H1 (cell line): ENCODE measurements at regions not wholly inside any gene's neighbourhood (a gene's known extent, or its start where the extent isn't known, plus 50 kb on each side); places are given as distances from the start of the nearest gene placed in this dataset.

Experiments
- CTCF ChIA-PET: fragments of 300-600 bp; sonication (Branson Sonifier 250); formaldehyde crosslinking; loops from one replicate; lab custom pipeline; 2021; ENCODE audit not compliant: partially characterized antibody; lab: Charles Lee
- POLR2A ChIA-PET: fragments of 300-600 bp; sonication (Branson Sonifier 250); formaldehyde crosslinking; loops from one replicate; lab custom pipeline; 2021; ENCODE audit warnings: inconsistent platforms; ENCODE audit not compliant: partially characterized antibody; lab: Charles Lee
- DNase-seq, 2 experiments: peaks; one replicate each; pipeline versions ENCODE4 v3.0.0 to v3.0.0-alpha.2; 2010 to 2022; ENCODE audit warnings: low spot score in 2 of 2, low read depth in 1 of 2, mixed read lengths in 1 of 2
- FAIRE-seq: peaks from 2 replicates; lab custom pipeline; 2011; peaks lifted over from hg19 to GRCh38; lab: Jason Lieb, UNC
- H2AFZ ChIP-seq: 2 replicates; pipeline ENCODE4 v1.8.1; 2012; ENCODE audit warnings: low read length, inconsistent platforms
- H2AK5ac ChIP-seq: 2 replicates; pipeline ENCODE4 v1.6.1; 2013; ENCODE audit warnings: low read depth, low read length
- H2BK120ac ChIP-seq: replicated peaks from 2 replicates; pipeline ENCODE3; 2013; ENCODE audit warnings: low read depth, low read length, inconsistent platforms
- H2BK12ac ChIP-seq: 2 replicates; pipeline ENCODE4 v1.6.1; 2013; ENCODE audit warnings: low read depth, low read length
- H2BK15ac ChIP-seq: 2 replicates; pipeline ENCODE4 v1.6.1; 2013; ENCODE audit warnings: low read length
- H2BK20ac ChIP-seq: 2 replicates; pipeline ENCODE4 v1.6.1; 2013; ENCODE audit warnings: low read length
- H2BK5ac ChIP-seq: 2 replicates; pipeline ENCODE4 v1.6.1; 2013; ENCODE audit warnings: low read depth, low read length
- H3K14ac ChIP-seq: 2 replicates; pipeline ENCODE4 v1.6.1; 2013; ENCODE audit warnings: inconsistent platforms; ENCODE audit not compliant: insufficient read length
- H3K18ac ChIP-seq: 2 replicates; pipeline ENCODE4 v1.6.1; 2013; ENCODE audit warnings: low read length; ENCODE audit errors: extremely low read depth
- H3K23ac ChIP-seq: 2 replicates; pipeline ENCODE4 v1.6.1; 2013; ENCODE audit warnings: inconsistent platforms; ENCODE audit not compliant: insufficient read length
- H3K23me2 ChIP-seq: 2 replicates; pipeline ENCODE4 v1.6.1; 2013; ENCODE audit warnings: low read depth, low read length
- H3K27ac ChIP-seq: 2 replicates; pipeline ENCODE4 v1.6.1; 2011; ENCODE audit warnings: low read depth, low read length, inconsistent platforms
- H3K27me3 ChIP-seq, 4 experiments: replicated peaks in 1 of 4; 1 replicate in 1 of 4; 2 replicates in 3 of 4; pipeline versions ENCODE4 v1.6.1 to v1.8.1; 2011 to 2013; ENCODE audit warnings: low read length in 3 of 4, mild to moderate bottlenecking in 3 of 4, inconsistent platforms in 2 of 4, mixed read lengths in 2 of 4, moderate library complexity in 1 of 4; ENCODE audit not compliant: control insufficient read depth in 3 of 4, insufficient read depth in 3 of 4; ENCODE audit errors: extremely low read depth in 1 of 4
- H3K36me3 ChIP-seq, 4 experiments: 2 replicates each; pipeline versions ENCODE4 v1.6.1 to v1.8.1; 2011 to 2013; ENCODE audit warnings: mild to moderate bottlenecking in 4 of 4, low read length in 3 of 4, moderate library complexity in 2 of 4, control low read depth in 1 of 4, inconsistent platforms in 1 of 4; ENCODE audit not compliant: insufficient read depth in 4 of 4, control insufficient read depth in 2 of 4
- H3K4ac ChIP-seq: replicated peaks from 2 replicates; pipeline ENCODE3; 2013; ENCODE audit warnings: low read length, low read depth, mixed read lengths, inconsistent platforms; ENCODE audit not compliant: insufficient read length
- H3K4me1 ChIP-seq, 4 experiments: replicated peaks in 1 of 4; 1 replicate in 1 of 4; 2 replicates in 3 of 4; pipeline versions ENCODE4 v1.6.1 to v1.8.1; 2011 to 2013; ENCODE audit warnings: low read length in 3 of 4, inconsistent platforms in 2 of 4, mixed read lengths in 1 of 4; ENCODE audit not compliant: insufficient read depth in 4 of 4, control insufficient read depth in 3 of 4
- H3K4me2 ChIP-seq, 2 experiments: 2 replicates each; pipeline versions ENCODE4 v1.6.1 to v1.8.1; 2011 to 2013; ENCODE audit warnings: low read depth in 2 of 2, low read length in 2 of 2, control low read depth in 1 of 2, inconsistent platforms in 1 of 2, mild to moderate bottlenecking in 1 of 2; ENCODE audit not compliant: insufficient read depth in 1 of 2
- H3K4me3 ChIP-seq, 4 experiments: fragments of 200-600, 300-600 bp in 1 of 4; sonication (generic), shearing (Covaris generic), sonication (Bioruptor Twin) in 1 of 4; 2 replicates each; pipeline versions ENCODE4 v1.5.1 to v1.8.1; 2011 to 2016; ENCODE audit warnings: low read length in 4 of 4, low read depth in 3 of 4, control low read depth in 2 of 4, inconsistent platforms in 2 of 4, mild to moderate bottlenecking in 2 of 4, mixed read lengths in 1 of 4, moderate library complexity in 1 of 4; ENCODE audit not compliant: insufficient read depth in 2 of 4; ENCODE audit errors: extremely low read depth in 1 of 4
- H3K56ac ChIP-seq: replicated peaks from 2 replicates; pipeline ENCODE3; 2013; ENCODE audit warnings: low read depth, mild to moderate bottlenecking, mixed read lengths, low read length, inconsistent platforms; ENCODE audit not compliant: insufficient read length
- H3K79me1 ChIP-seq: 2 replicates; pipeline ENCODE4 v1.6.1; 2013; ENCODE audit warnings: low read depth, low read length, control low read depth
- H3K79me2 ChIP-seq, 2 experiments: 2 replicates each; pipeline versions ENCODE4 v1.6.1 to v1.8.1; 2012 to 2013; ENCODE audit warnings: low read length in 2 of 2, mild to moderate bottlenecking in 2 of 2, inconsistent platforms in 1 of 2; ENCODE audit not compliant: insufficient read depth in 2 of 2, control insufficient read depth in 1 of 2
- H3K9ac ChIP-seq, 4 experiments: replicated peaks in 1 of 4; 1 replicate in 1 of 4; 2 replicates in 3 of 4; pipeline versions ENCODE4 v1.6.1 to v1.8.1; 2011 to 2013; ENCODE audit warnings: low read depth in 3 of 4, low read length in 3 of 4, control low read depth in 2 of 4, mild to moderate bottlenecking in 2 of 4, moderate library complexity in 2 of 4, inconsistent platforms in 1 of 4; ENCODE audit errors: extremely low read depth in 1 of 4
- H3K9me3 ChIP-seq, 2 experiments: 2 replicates each; pipeline versions ENCODE4 v1.6.1 to v1.8.1; 2012 to 2013; ENCODE audit warnings: mild to moderate bottlenecking in 2 of 2, moderate library complexity in 2 of 2, control low read depth in 1 of 2, inconsistent platforms in 1 of 2, low read depth in 1 of 2, low read length in 1 of 2, mixed read lengths in 1 of 2; ENCODE audit not compliant: insufficient read depth in 2 of 2
- H4K20me1 ChIP-seq, 2 experiments: replicated peaks in 1 of 2; 2 replicates each; pipeline versions ENCODE3 to v1.8.1; 2011 to 2013; ENCODE audit warnings: inconsistent platforms in 2 of 2, low read length in 2 of 2, mild to moderate bottlenecking in 1 of 2; ENCODE audit not compliant: insufficient read depth in 2 of 2, control insufficient read depth in 1 of 2
- H4K5ac ChIP-seq: 2 replicates; pipeline ENCODE4 v1.6.1; 2013; ENCODE audit warnings: low read length, low read depth, mixed read lengths, inconsistent platforms; ENCODE audit not compliant: insufficient read length
- H4K8ac ChIP-seq: 2 replicates; pipeline ENCODE4 v1.8.0; 2013; ENCODE audit warnings: mild to moderate bottlenecking, moderate library complexity, low read length, inconsistent platforms; ENCODE audit not compliant: insufficient read depth; ENCODE audit errors: extremely low read depth
- H4K91ac ChIP-seq: replicated peaks from 2 replicates; pipeline ENCODE3; 2013; ENCODE audit warnings: low read length, mixed read lengths, inconsistent platforms; ENCODE audit not compliant: insufficient read length
- CHD2 ChIP-seq: IDR thresholded peaks from 2 replicates; pipeline ENCODE4 v1.6.1; 2012; ENCODE audit warnings: low read length, improper control_type of control experiment
- EP300 ChIP-seq, 2 experiments: IDR thresholded peaks; 1 replicate in 1 of 2; 2 replicates in 1 of 2; pipeline ENCODE4 v1.6.1; 2011 to 2012; ENCODE audit warnings: low read depth in 2 of 2, low read length in 2 of 2, mild to moderate bottlenecking in 2 of 2, borderline replicate concordance in 1 of 2, inconsistent platforms in 1 of 2, moderate library complexity in 1 of 2
- FOSL1 ChIP-seq: IDR thresholded peaks from 2 replicates; pipeline ENCODE4 v1.6.1; 2011; ENCODE audit warnings: mild to moderate bottlenecking, low read depth, low read length, moderate library complexity; ENCODE audit not compliant: insufficient read depth
- HDAC2 ChIP-seq, 2 experiments: fragments of 300-600 bp in 1 of 2; sonication (generic) in 1 of 2; IDR thresholded peaks; 2 replicates each; pipeline ENCODE4 v1.6.1; 2011 to 2012; ENCODE audit warnings: low read depth in 2 of 2, low read length in 2 of 2, mild to moderate bottlenecking in 2 of 2, moderate library complexity in 2 of 2, borderline replicate concordance in 1 of 2, inconsistent platforms in 1 of 2
- HDAC6 ChIP-seq: IDR thresholded peaks from one replicate; pipeline ENCODE4 v1.7.1; 2012; ENCODE audit warnings: low read depth, mild to moderate bottlenecking, inconsistent platforms, low read length, moderate library complexity
- MAX ChIP-seq: IDR thresholded peaks from 2 replicates; pipeline ENCODE4 v1.6.1; 2012; ENCODE audit warnings: inconsistent platforms
- NANOG ChIP-seq: IDR thresholded peaks from 2 replicates; pipeline ENCODE4 v1.6.1; 2011; ENCODE audit warnings: low read length, low read depth, mild to moderate bottlenecking, inconsistent platforms; ENCODE audit not compliant: insufficient read depth, poor library complexity, severe bottlenecking
- SIN3A ChIP-seq, 2 experiments: IDR thresholded peaks in 1 of 2; conservative IDR thresholded peaks in 1 of 2; 2 replicates each; pipeline ENCODE4 v1.6.1; 2011 to 2012; ENCODE audit warnings: low read length in 2 of 2, improper control_type of control experiment in 1 of 2, low read depth in 1 of 2, mild to moderate bottlenecking in 1 of 2
- SP1 ChIP-seq: IDR thresholded peaks from 2 replicates; pipeline ENCODE4 v1.6.1; 2011; ENCODE audit warnings: low read depth, low read length
- TAF7 ChIP-seq: optimal IDR thresholded peaks from 2 replicates; pipeline ENCODE3; 2011; ENCODE audit warnings: low read depth, mild to moderate bottlenecking, inconsistent platforms, low read length, moderate library complexity, borderline replicate concordance
- TCF12 ChIP-seq: IDR thresholded peaks from 2 replicates; pipeline ENCODE4 v1.6.1; 2011; ENCODE audit warnings: low read depth, mild to moderate bottlenecking, low read length
- WGBS, 2 experiments: shearing (Covaris generic) in 1 of 2; methylation state at CpG; one replicate each; pipeline versions ENCODE4 v1.1.6 to v1.1.7; 2013 to 2015; ENCODE audit warnings: low lambda C conversion rate in 2 of 2, mixed read lengths in 2 of 2, inconsistent platforms in 1 of 2, low coverage in 1 of 2, missing lambda C conversion rate in 1 of 2; ENCODE audit not compliant: insufficient replicate concordance in 2 of 2, insufficient coverage in 1 of 2, insufficient read length in 1 of 2; ENCODE audit errors: extremely low coverage in 1 of 2, missing lambda C conversion rate in 1 of 2; 5-methylcytosine and 5-hydroxymethylcytosine counted together

- FAIRE-seq = peak; percentile 85
- H4K91ac ChIP-seq = no peak overlapping the region
- TF ChIP-seq NANOG (peak; percentile 90), CHD2 (no peak), SIN3A (conservative IDR thresholded peaks at IDR 0.05 in 1 of 2, IDR thresholded peaks at IDR 0.05 in 1 of 2; ENCODE audit: low read depth in 1 of 2, low read length in 2 of 2) (no peak), HDAC2 (IDR thresholded peaks at IDR 0.05; ENCODE audit: borderline replicate concordance in 1 of 2, low read depth in 2 of 2, low read length in 2 of 2) (no peak), SP1 (peak; percentile 48; the same call in 1 of the 2 replicates), HDAC6 (no peak), FOSL1 (no peak), TCF12 (no peak), MAX (no peak), TAF7 (peak; percentile 99), EP300 (IDR thresholded peaks at IDR 0.05; ENCODE audit: borderline replicate concordance in 1 of 2, low read depth in 2 of 2, low read length in 2 of 2) (0 out of 3 replicates have a peak, but pooled peaks of 1 of the 2 experiments have one; percentile 20)
These were observed 57.5 kb upstream of the FAM47C start for GRCh38 chrX:36950495-36951253.

More at GRCh38 chrX:36950495-36951253, 57.5 kb upstream of the FAM47C start:
- no peak overlapping the region for H2BK5ac ChIP-seq
- H3K56ac ChIP-seq = no peak overlapping the region
- no peak overlapping the region for H2BK15ac ChIP-seq
- H3K4me2 ChIP-seq = peak overlapping the region in 1 of 2 experiments; percentile 28; a peak in 2 of 4 replicates
- no peak for DNase-seq
- H4K20me1 ChIP-seq = no peaks in the 10 kb centered on the region
- H3K4ac ChIP-seq = no peak overlapping the region
- no peak overlapping the region for H3K23ac ChIP-seq
- no peak overlapping the region for H2BK20ac ChIP-seq
- no peak overlapping the region for H2AK5ac ChIP-seq
- peaks cover 0 to 3% (median 0%) of the 10 kb centered on the region in 4 experiments; a peak in 1 of 8 replicates for H3K36me3 ChIP-seq
- no peak overlapping the region for H2BK120ac ChIP-seq
- 0% methylated on average over 4 of the region's 4 CpGs; no CpG with 5 or more reads in 1 of the 2 experiments for WGBS, 2 experiments
- H4K8ac ChIP-seq = no peak overlapping the region
- H3K9me3 ChIP-seq = no peaks in the 10 kb centered on the region
- no peak overlapping the region for H2BK12ac ChIP-seq
- no peaks in the 10 kb centered on the region for H3K27me3 ChIP-seq
- no peaks in the 10 kb centered on the region for H3K79me1 ChIP-seq
- no peak overlapping the region for H3K27ac ChIP-seq
- CTCF ChIA-PET = interaction anchor here (2.1 kb wide), 1 partner anchor 11 kb away, joined by 6 read pairs; no protein-coding TSS in a partner anchor
- no peak overlapping the region for H3K14ac ChIP-seq
- POLR2A ChIA-PET = interaction anchor here (0.7 to 1.2 kb wide), 3 partner anchors 10 to 120 kb away, joined by 3 read pairs; no protein-coding TSS in a partner anchor
- H3K4me3 ChIP-seq = peak overlapping the region in 1 of 4 experiments; percentile 46; a peak in 2 of 8 replicates
- no peak overlapping the region for H3K18ac ChIP-seq
- H3K4me1 ChIP-seq = peaks cover 0 to 3% (median 0%) of the 10 kb centered on the region in 4 experiments; a peak in 1 of 7 replicates
- no peak overlapping the region for H3K9ac ChIP-seq
- no peak overlapping the region for H4K5ac ChIP-seq
- no peaks in the 10 kb centered on the region for H3K79me2 ChIP-seq
- H2AFZ ChIP-seq = no peak overlapping the region
- no peaks in the 10 kb centered on the region for H3K23me2 ChIP-seq
